HepG2 (cell line): ENCODE measurements at regions not wholly inside any gene's neighbourhood (a gene's known extent, or its start where the extent isn't known, plus 50 kb on each side); places are given as distances from the start of the nearest gene placed in this dataset.
A peak's percentile ranks its signal among the peaks of the same experiment; 100 is the strongest.

ENCODE experiments used
- CCAR2 ChIP-seq: fragments of 200-400 bp; formaldehyde crosslinking; optimal IDR thresholded peaks from 2 replicates; pipeline ENCODE3; 2018; ENCODE audit warnings: low read depth, mild to moderate bottlenecking, low read length, moderate library complexity
- FLYWCH1 ChIP-seq: sonication (generic); formaldehyde crosslinking; IDR thresholded peaks from 2 replicates; pipeline ENCODE4 v1.8.1; 2023; ENCODE audit warnings: mild to moderate bottlenecking, missing genetic modification reagents
- HDAC1 ChIP-seq: sonication (generic); formaldehyde crosslinking; IDR thresholded peaks from 2 replicates; pipeline ENCODE4 v1.5.1; 2020; ENCODE audit warnings: mild to moderate bottlenecking, missing genetic modification reagents
- HNRNPL ChIP-seq: fragments of 200-400 bp; formaldehyde crosslinking; IDR thresholded peaks from 2 replicates; pipeline ENCODE4 v1.6.1; 2017; ENCODE audit warnings: mild to moderate bottlenecking, low read depth, low read length
- LCORL ChIP-seq, 2 experiments: fragments of 450-650 bp in 1 of 2; sonication (generic) in 1 of 2; formaldehyde crosslinking in 1 of 2; IDR thresholded peaks; 2 replicates each; pipeline versions ENCODE4 v1.5.0 to v1.6.1; 2017 to 2020; ENCODE audit warnings: antibody characterized with exemption in 1 of 2, missing genetic modification reagents in 1 of 2
- MTERF4 ChIP-seq: sonication (generic); formaldehyde crosslinking; IDR thresholded peaks from 2 replicates; pipeline ENCODE4 v1.8.0; 2023; ENCODE audit warnings: mild to moderate bottlenecking, missing genetic modification reagents
- MXD3 ChIP-seq: IDR thresholded peaks from 2 replicates; pipeline ENCODE4 v1.6.1; 2016; ENCODE audit warnings: mild to moderate bottlenecking, missing biosample characterization, missing genetic modification reagents
- NKX3-1 ChIP-seq: sonication (generic); formaldehyde crosslinking; IDR thresholded peaks from 2 replicates; pipeline ENCODE4 v1.5.0; 2020; ENCODE audit warnings: missing genetic modification reagents
- PAXIP1 ChIP-seq: sonication (generic); formaldehyde crosslinking; conservative IDR thresholded peaks from 2 replicates; pipeline ENCODE4 v1.4.0; 2020; ENCODE audit warnings: mild to moderate bottlenecking, missing genetic modification reagents, moderate library complexity
- TAF15 ChIP-seq: fragments of 200-400 bp; formaldehyde crosslinking; IDR thresholded peaks from one replicate; pipeline ENCODE4 v1.6.1; 2018; ENCODE audit warnings: mild to moderate bottlenecking, low read depth, low read length; ENCODE audit not compliant: poor library complexity, severe bottlenecking
- UBTF ChIP-seq: sonication (generic); formaldehyde crosslinking; IDR thresholded peaks from 2 replicates; pipeline ENCODE4 v1.4.0; 2020; ENCODE audit warnings: mild to moderate bottlenecking, missing genetic modification reagents
- XRCC5 ChIP-seq: fragments of 200-400 bp; formaldehyde crosslinking; optimal IDR thresholded peaks from 2 replicates; pipeline ENCODE3; 2017; ENCODE audit warnings: mild to moderate bottlenecking, low read length
- ZFP90 ChIP-seq: sonication (generic); formaldehyde crosslinking; IDR thresholded peaks from 2 replicates; pipeline ENCODE4 v1.8.0; 2022; ENCODE audit warnings: missing genetic modification reagents, mild to moderate bottlenecking, inconsistent platforms, borderline replicate concordance
- ZNF276 ChIP-seq: sonication (generic); formaldehyde crosslinking; IDR thresholded peaks from 2 replicates; pipeline ENCODE4 v1.4.0; 2020; ENCODE audit warnings: mild to moderate bottlenecking, low read depth, missing genetic modification reagents
- ZNF280D ChIP-seq: sonication (generic); formaldehyde crosslinking; IDR thresholded peaks from 2 replicates; pipeline ENCODE4 v1.5.1; 2020; ENCODE audit warnings: mild to moderate bottlenecking, missing genetic modification reagents
- ZNF580 ChIP-seq: IDR thresholded peaks from 2 replicates; pipeline ENCODE4 v1.6.1; 2016; ENCODE audit warnings: low read depth, borderline replicate concordance

GRCh38 chr11:126115816-126116331, 53.2 kb upstream of the CDON start (continued):
- TF ChIP-seq ZNF280D (CRISPR knock-in tag) (no peak), ZNF580 (peak; percentile 79; the same call in 1 of the 2 replicates), MTERF4 (CRISPR knock-in tag) (no peak), FLYWCH1 (no peak), CCAR2 (no peak), HDAC1 (CRISPR knock-in tag) (peak; percentile 93), XRCC5 (peak; percentile 57), ZNF276 (CRISPR knock-in tag) (no peak), UBTF (CRISPR knock-in tag) (peak; percentile 62), HNRNPL (peak; percentile 57; the same call in 1 of the 2 replicates), ZFP90 (no peak), NKX3-1 (no peak), PAXIP1 (peak; percentile 69), TAF15 (no peak), LCORL (IDR thresholded peaks at IDR 0.05) (no peak), LCORL (CRISPR knock-in tag; IDR thresholded peaks at IDR 0.05) (peak; percentile 65; the same call in 1 of the 2 replicates), MXD3 (CRISPR knock-in tag) (0 out of 2 replicates have a peak, but pooled peaks have one; percentile 53)
